ENCODE measurements at regions not wholly inside any gene's neighbourhood (a gene's known extent, or its start where the extent isn't known, plus 50 kb on each side); places are given as distances from the start of the nearest gene placed in this dataset.

- no peaks in the 10 kb centered on the region for H3K27me3 ChIP-seq (ENCODE audit: insufficient read depth, poor library complexity, severe bottlenecking)
- no peak overlapping the region for H3K4me3 ChIP-seq (replicated peaks; ENCODE audit: insufficient read depth, low read length)
- no peak for DNase-seq (ENCODE audit: low read depth in 1 of 2, low spot score in 1 of 2)
- H3K27ac ChIP-seq (replicated peaks), result peak overlapping the region; percentile 95
- no peak for TF ChIP-seq GABPA (IDR thresholded peaks at IDR 0.05; ENCODE audit: low read depth)
- no peak for TF ChIP-seq POLR2AphosphoS5 (IDR thresholded peaks at IDR 0.05; ENCODE audit: low read depth)
- no peak for TF ChIP-seq REST (IDR thresholded peaks at IDR 0.05; ENCODE audit: insufficient replicate concordance, low read depth)
- TF ChIP-seq SPI1 (IDR thresholded peaks at IDR 0.05; ENCODE audit: borderline replicate concordance, low read depth), result no peak
- TF ChIP-seq CTCF (IDR thresholded peaks at IDR 0.05; ENCODE audit: insufficient read depth, low read length), result no peak
Measured at GRCh38 chr14:83255727-83256090, 1722.1 kb upstream of the SEL1L start.

GRCh38 chr14:83257466-83258439 is 1724.1 kb upstream of the SEL1L start:
- H3K27ac ChIP-seq (replicated peaks), result peak overlapping the region; percentile 95
- H3K4me3 ChIP-seq (replicated peaks; ENCODE audit: insufficient read depth, low read length), result no peak overlapping the region
- peak; percentile 40 to 65 for DNase-seq (ENCODE audit: low read depth in 1 of 2, low spot score in 1 of 2)
- H3K27me3 ChIP-seq (ENCODE audit: insufficient read depth, poor library complexity, severe bottlenecking), result no peaks in the 10 kb centered on the region
- TF ChIP-seq POLR2AphosphoS5 (IDR thresholded peaks at IDR 0.05; ENCODE audit: low read depth), result no peak
- no peak for TF ChIP-seq CTCF (IDR thresholded peaks at IDR 0.05; ENCODE audit: insufficient read depth, low read length)
- TF ChIP-seq SPI1 (IDR thresholded peaks at IDR 0.05; ENCODE audit: borderline replicate concordance, low read depth), result no peak
- TF ChIP-seq REST (IDR thresholded peaks at IDR 0.05; ENCODE audit: insufficient replicate concordance, low read depth), result no peak
- no peak for TF ChIP-seq GABPA (IDR thresholded peaks at IDR 0.05; ENCODE audit: low read depth)

GRCh38 chr14:83260751-83261150 is 1727.1 kb upstream of the SEL1L start:
- TF ChIP-seq POLR2AphosphoS5 (IDR thresholded peaks at IDR 0.05; ENCODE audit: low read depth), result no peak
- peak overlapping the region; percentile 34 for H3K4me3 ChIP-seq (replicated peaks; ENCODE audit: insufficient read depth, low read length)
- DNase-seq (ENCODE audit: low read depth in 1 of 2, low spot score in 1 of 2), result peak; percentile 77 to 81
- H3K27ac ChIP-seq (replicated peaks), result peak overlapping the region; percentile 95
- no peaks in the 10 kb centered on the region for H3K27me3 ChIP-seq (ENCODE audit: insufficient read depth, poor library complexity, severe bottlenecking)

GRCh38 chr14:83269583-83269982 is 1735.9 kb upstream of the SEL1L start:
- H3K27ac ChIP-seq (replicated peaks), result no peak overlapping the region
- DNase-seq (ENCODE audit: low read depth in 1 of 2, low spot score in 1 of 2), result no peak
- H3K4me3 ChIP-seq (replicated peaks; ENCODE audit: insufficient read depth, low read length), result no peak overlapping the region
- TF ChIP-seq GABPA (IDR thresholded peaks at IDR 0.05; ENCODE audit: low read depth), result no peak
- TF ChIP-seq SPI1 (IDR thresholded peaks at IDR 0.05; ENCODE audit: borderline replicate concordance, low read depth), result no peak
- no peak for TF ChIP-seq POLR2AphosphoS5 (IDR thresholded peaks at IDR 0.05; ENCODE audit: low read depth)
- H3K27me3 ChIP-seq (ENCODE audit: insufficient read depth, poor library complexity, severe bottlenecking), result no peaks in the 10 kb centered on the region
